Right cardiac atrium (tissue), 5 donors: ENCODE measurements at regions not wholly inside any gene's neighbourhood (a gene's known extent, or its start where the extent isn't known, plus 50 kb on each side); places are given as distances from the start of the nearest gene placed in this dataset.
"Not testable (repeated sequence)": the region's sequence is repeated elsewhere in the genome, so short reads cannot be mapped to it uniquely, and the experiment has no call there.

Source experiments
- ATAC-seq, 2 donors: fragments of 200-7000 bp; cut with Tn5 transposase; one replicate each; pipeline versions ENCODE4 v1.8.0 to v1.9.1; 2020; ENCODE audit warnings: moderate library complexity in 2 of 2, mild to moderate bottlenecking in 1 of 2
- DNase-seq, 3 donors: peaks; one replicate each; pipeline ENCODE4 v3.0.0-alpha.2; 2020
- H3K27ac ChIP-seq: one replicate; pipeline ENCODE4 v1.5.1; 2013; ENCODE audit warnings: mild to moderate bottlenecking, low read length, control low read depth, moderate library complexity
- H3K27me3 ChIP-seq: one replicate; pipeline ENCODE4 v1.6.1; 2013; ENCODE audit not compliant: control insufficient read depth, insufficient read depth
- H3K4me1 ChIP-seq: one replicate; pipeline ENCODE4 v1.6.1; 2013; ENCODE audit warnings: low read length; ENCODE audit not compliant: control insufficient read depth, insufficient read depth
- H3K4me3 ChIP-seq: one replicate; pipeline ENCODE4 v1.5.1; 2013; ENCODE audit warnings: low read length, control low read depth
- H3K9me3 ChIP-seq: one replicate; pipeline ENCODE4 v1.6.1; 2013; ENCODE audit warnings: low read length; ENCODE audit not compliant: control insufficient read depth
- WGBS: extraction: QIAGEN DNeasy Blood & Tissue Kit; methylation state at CpG from one replicate; pipeline ENCODE4 v1.1.7; 2013; 5-methylcytosine and 5-hydroxymethylcytosine counted together
- intact Hi-C, 4 donors: fragments of 100-400 bp; cut with DNase I; formaldehyde crosslinking; loops; one replicate each; pipeline versions ENCODE4 v1.11.0 to v1.14.0; 2022 to 2023
- donor health status: healthy with polysubstance abuse.
- donor health status: DM: no; HTN: yes; CAD: no.
- donor health status: DM: no; HTN: no; CAD: no.
- donor health status: DM: no; HTN: yes; CAD: no; lungs with severe emphysema.
- donor health status: DM: yes; HTN: yes; CAD: no.

DNA sequence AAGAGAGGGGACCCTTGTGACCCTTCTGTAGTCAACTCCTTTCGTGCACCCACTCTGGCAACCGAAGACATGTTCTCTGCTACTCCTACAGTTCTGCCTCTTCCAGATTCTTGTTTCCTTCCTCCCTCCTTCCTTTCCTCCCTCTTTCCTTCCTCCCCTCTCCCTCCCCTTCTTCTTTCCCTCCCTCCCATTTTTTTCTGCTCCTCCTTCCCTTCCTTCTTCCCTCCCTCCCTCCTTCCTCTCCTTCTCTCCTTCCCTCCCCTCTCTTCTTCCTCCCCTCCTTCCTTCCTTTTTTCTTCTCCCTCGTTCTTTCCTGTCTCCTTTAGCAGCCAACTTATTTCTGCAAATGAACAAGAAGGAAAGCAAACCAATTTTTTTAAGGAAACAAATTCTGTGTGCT lies 111.5 kb downstream of the NPTX2 start:
- H3K9me3 ChIP-seq: peaks cover 3% of the 10 kb centered on the region
- H3K27me3 ChIP-seq: no peaks in the 10 kb centered on the region
- no peak overlapping the region for H3K27ac ChIP-seq
- DNase-seq (no peak), ATAC-seq (no peak)
- H3K4me1 ChIP-seq: no peaks in the 10 kb centered on the region
- H3K4me3 ChIP-seq: no peak overlapping the region
- intact Hi-C loops: no loop called here
- 50% methylated on average over 3 of the region's 3 CpGs for WGBS

DNA sequence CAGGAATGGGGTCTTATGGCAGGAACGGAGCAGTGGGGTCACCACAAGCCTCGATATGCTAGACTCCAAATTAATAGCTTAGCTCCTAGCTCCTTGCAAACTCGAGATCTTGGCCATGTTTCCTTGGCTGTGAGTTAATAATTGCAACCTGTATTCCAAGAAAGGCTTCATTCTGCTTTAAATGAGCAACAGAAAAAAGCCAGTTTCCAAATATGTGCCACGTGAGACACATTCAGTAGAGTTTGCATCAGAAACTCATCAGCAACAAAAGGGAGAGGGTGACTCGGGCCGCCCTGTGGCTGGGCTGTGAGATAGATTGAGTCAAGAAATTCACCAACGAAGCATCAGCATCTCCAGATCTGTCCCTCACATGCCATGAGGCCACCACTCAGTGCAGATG lies 112.0 kb downstream of the NPTX2 start:
- intact Hi-C loops: no loop called here
- Histone ChIP-seq H3K4me3 (no peak overlapping the region), H3K4me1 (no peaks in the 10 kb centered on the region), H3K9me3 (peaks cover 3% of the 10 kb centered on the region), H3K27me3 (no peaks in the 10 kb centered on the region), H3K27ac (no peak overlapping the region)
- DNase-seq: no peak
- WGBS: 59% methylated on average over 7 of the region's 7 CpGs
- ATAC-seq: no peak

DNA sequence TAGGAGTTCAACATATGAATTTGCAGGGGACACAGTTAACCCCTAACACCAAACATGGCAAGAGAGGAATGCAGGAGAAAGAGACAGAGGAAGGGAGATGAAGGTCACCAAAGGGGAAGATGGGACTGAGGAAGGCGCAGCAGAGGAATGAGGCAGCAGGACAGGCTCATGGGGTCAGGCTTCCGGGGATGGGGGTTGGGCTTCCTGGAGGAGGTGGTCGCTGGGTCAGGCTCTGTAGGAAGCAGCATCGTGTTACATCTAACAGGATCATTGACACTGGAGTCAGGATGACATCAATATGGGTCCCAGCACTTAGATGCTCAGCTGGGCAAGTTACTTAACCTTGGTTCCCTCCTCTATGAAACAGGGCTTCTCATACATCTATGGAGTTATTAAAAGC lies 113.2 kb downstream of the NPTX2 start:
- WGBS: 44% methylated on average over 4 of the region's 4 CpGs
- ATAC-seq: no peak
- intact Hi-C loops: no loop called here

DNA sequence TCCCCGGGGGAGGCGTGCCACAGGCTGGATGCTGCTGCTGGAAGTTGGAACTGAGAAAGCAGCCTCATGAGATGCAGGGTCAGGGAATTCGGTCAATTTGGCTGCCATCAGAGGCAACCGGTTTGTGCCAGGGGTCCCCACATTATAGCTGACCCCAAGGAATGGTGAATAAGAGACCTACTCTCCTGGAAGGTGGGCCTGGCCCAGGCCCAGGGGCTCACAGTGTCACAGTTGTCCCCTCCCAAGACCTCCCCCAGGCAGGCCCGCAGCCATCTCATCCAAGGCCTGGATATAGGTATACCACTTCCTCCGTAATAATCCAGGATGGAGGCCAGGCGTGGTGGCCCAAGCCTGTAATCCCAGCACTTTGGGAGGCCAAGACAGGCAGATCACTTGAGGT lies 114.6 kb downstream of the NPTX2 start:
- no peak for DNase-seq
- no peaks in the 10 kb centered on the region for H3K4me1 ChIP-seq
- H3K4me3 ChIP-seq: no peak overlapping the region
- H3K27me3 ChIP-seq: no peaks in the 10 kb centered on the region
- no peak for ATAC-seq
- intact Hi-C loops: no loop called here
- peaks cover 3% of the 10 kb centered on the region for H3K9me3 ChIP-seq
- WGBS: 91% methylated on average over 7 of the region's 7 CpGs
- no peak overlapping the region for H3K27ac ChIP-seq

More for the DNA sequence above, 113.2 kb downstream of the NPTX2 start:
- Histone ChIP-seq H3K27me3 (no peaks in the 10 kb centered on the region), H3K4me3 (no peak overlapping the region), H3K27ac (no peak overlapping the region), H3K4me1 (no peaks in the 10 kb centered on the region), H3K9me3 (peaks cover 3% of the 10 kb centered on the region)
- DNase-seq: no peak

DNA sequence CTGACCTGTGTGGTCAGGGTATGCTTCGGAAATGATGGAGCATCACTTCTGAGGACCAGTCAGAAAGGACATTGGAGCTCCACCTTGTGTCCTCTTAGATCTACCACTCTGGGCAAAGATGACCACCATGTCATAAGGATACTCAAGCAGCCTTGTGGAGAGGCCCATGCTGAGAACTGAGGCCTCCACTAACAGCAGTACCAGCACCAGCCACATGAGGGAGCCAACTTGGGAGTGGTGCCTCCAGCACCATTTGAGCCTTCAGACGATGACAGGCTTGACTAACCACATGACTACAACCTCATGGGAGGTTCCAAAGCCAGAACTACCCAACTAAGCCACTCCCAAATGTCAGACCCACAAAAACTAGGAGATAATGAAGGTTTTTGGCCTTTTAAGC lies 116.0 kb downstream of the NPTX2 start:
- ATAC-seq: no peak
- WGBS: 62% methylated on average over 2 of the region's 2 CpGs
- H3K9me3 ChIP-seq: peaks cover 3% of the 10 kb centered on the region
- H3K27ac ChIP-seq: no peak overlapping the region
- H3K4me1 ChIP-seq: no peaks in the 10 kb centered on the region
- intact Hi-C loops: no loop called here
- DNase-seq: no peak
- no peak overlapping the region for H3K4me3 ChIP-seq
- no peaks in the 10 kb centered on the region for H3K27me3 ChIP-seq

DNA sequence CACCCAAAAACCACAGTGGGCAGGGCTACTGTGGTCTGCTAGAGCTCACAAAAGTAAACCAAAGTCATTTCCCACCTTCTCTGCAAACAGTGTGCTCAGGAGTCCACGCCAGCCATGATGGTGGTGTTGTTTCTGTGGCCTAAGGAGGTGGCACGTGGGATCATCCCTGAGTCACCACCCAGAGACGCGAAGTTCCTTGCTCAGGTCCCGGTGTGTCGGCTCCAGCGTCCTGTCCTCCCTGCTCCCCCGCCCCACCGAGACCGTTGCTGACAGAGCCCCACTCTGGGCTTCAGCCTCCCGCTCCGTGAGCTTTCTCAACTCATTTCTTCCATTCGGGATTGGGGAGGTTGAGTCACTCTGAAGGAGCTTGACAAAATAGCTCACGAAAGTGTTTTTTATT lies 118.7 kb downstream of the NPTX2 start:
- WGBS: 83% methylated on average over 14 of the region's 14 CpGs
- Histone ChIP-seq H3K4me1 (no peaks in the 10 kb centered on the region), H3K9me3 (peaks cover 3% of the 10 kb centered on the region), H3K4me3 (no peak overlapping the region), H3K27me3 (no peaks in the 10 kb centered on the region), H3K27ac (no peak overlapping the region)
- intact Hi-C loops: loop anchor here in 1 of 4 donors (5.0 kb wide), 1 partner anchor 48 kb away; no protein-coding TSS in a partner anchor
- no peak for DNase-seq
- no peak for ATAC-seq

DNA sequence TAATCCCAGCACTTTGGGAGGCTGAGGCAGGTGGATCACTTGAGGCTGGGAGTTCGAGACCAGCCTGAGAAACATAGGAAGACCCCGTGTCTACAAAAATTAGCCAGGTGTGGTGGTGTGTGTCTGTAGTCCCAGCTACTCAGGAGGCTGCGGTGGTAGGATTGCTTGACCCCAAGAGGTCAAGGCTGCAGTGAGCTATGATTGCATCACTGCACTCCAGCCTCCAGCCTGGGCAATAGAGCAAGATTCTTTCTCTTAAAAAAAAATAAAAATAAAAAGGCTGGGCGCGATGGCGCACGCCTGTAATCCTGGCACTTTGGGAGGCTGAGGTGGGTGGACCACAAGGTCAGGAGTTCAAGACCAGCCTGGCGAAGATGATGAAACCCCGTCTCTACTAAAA lies 119.4 kb downstream of the NPTX2 start:
- not testable (repeated sequence) for H3K4me3 ChIP-seq, H3K9me3 ChIP-seq, H3K27ac ChIP-seq, ATAC-seq, H3K27me3 ChIP-seq, H3K4me1 ChIP-seq, DNase-seq
- intact Hi-C loops: loop anchor here in 1 of 4 donors (5.0 kb wide), 1 partner anchor 49 kb away; no protein-coding TSS in a partner anchor
- 87% methylated on average over 9 of the region's 9 CpGs for WGBS

DNA sequence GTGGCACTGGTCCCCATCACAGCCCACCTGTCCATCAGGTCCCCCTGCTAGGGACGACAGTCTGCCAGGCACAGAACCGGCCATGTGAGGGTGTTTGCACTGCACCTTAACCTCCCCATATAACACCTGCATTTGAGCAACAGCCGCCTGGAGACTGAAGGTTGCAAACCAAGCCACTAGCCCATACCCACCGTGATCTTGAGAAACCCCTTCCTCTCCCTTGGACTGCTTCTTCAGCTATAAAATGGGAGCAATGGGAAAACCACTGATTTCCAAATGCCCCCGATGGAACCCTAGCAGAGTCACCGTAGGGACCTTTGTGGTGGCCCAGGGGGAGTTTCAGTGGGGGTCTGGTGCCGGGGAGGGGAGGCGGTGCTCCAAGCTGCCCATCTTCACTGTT lies 120.1 kb downstream of the NPTX2 start:
- H3K9me3 ChIP-seq: peaks cover 3% of the 10 kb centered on the region
- no peak overlapping the region for H3K27ac ChIP-seq
- intact Hi-C loops: loop anchor here in 1 of 4 donors (5.0 kb wide), 1 partner anchor 50 kb away; no protein-coding TSS in a partner anchor
- no peaks in the 10 kb centered on the region for H3K4me1 ChIP-seq
- no peak for DNase-seq
- ATAC-seq: no peak
- H3K27me3 ChIP-seq: no peaks in the 10 kb centered on the region
- 82% methylated on average over 8 of the region's 8 CpGs for WGBS
- H3K4me3 ChIP-seq: no peak overlapping the region

DNA sequence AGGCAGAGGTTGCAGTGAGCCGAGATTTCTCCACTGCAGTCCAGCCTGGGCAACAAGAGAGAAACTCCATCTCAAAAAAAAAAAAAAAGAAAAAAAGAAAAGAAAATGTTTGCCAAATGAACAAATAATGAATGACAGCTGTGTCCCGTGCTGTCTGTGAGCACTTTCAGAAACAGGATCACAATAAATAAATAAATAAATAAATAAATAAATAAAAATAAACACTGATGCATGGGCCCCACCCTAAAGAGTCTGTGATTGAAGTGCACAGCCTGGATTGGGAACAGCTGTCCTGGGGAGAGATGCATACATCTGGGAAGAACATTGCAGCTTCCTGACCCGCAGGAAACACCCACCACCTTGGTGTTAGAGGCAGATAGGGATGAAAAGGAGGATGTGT lies 123.6 kb downstream of the NPTX2 start:
- H3K27me3 ChIP-seq: no peaks in the 10 kb centered on the region
- no peak overlapping the region for H3K27ac ChIP-seq
- intact Hi-C loops: loop anchor here in 3 of 4 donors (10.0 kb wide), 1 partner anchor 306 kb away; no protein-coding TSS in a partner anchor
- ATAC-seq (no peak), DNase-seq (no peak)
- no peaks in the 10 kb centered on the region for H3K4me1 ChIP-seq
- no peaks in the 10 kb centered on the region for H3K9me3 ChIP-seq
- H3K4me3 ChIP-seq: no peak overlapping the region
- WGBS: 70% methylated on average over 3 of the region's 3 CpGs

DNA sequence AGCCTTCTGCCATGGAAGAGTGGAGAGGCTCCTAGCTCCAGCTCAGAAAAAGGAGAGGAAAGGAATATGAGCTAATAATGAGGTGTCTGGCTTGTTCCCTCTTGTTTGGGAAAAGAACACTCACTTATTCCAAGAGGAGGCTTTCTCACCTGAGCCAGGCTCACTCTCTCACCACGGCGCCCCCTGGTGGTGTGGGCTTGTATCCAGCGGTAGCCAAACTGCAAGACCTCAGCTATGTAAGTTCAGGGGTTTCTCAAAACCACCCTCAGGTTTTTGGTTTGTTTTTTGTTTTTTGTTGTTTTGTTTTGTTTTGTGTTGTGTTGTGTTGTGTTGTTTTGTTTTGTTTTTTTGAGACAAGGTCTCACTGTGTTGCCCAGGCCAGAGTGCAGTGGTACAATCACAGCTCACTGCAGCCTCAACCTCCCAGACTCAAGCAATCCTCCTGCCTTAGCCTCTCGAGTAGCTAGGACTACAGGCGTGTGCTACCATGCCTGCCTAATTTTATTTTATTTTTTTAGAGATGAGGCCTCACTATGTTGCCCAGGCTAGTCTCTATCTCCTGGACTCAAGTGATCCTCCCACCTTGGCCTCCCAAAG lies 124.0 kb downstream of the TMEM130 start:
- 31% methylated on average over 5 of the region's 5 CpGs for WGBS
- Histone ChIP-seq H3K4me3 (no peak overlapping the region), H3K4me1 (no peaks in the 10 kb centered on the region), H3K9me3 (no peaks in the 10 kb centered on the region), H3K27me3 (no peaks in the 10 kb centered on the region), H3K27ac (no peak overlapping the region)
- ATAC-seq (no peak), DNase-seq (peak; percentile 42 to 82 (median 70))
- intact Hi-C loops: loop anchor here in 3 of 4 donors (10.0 kb wide), 1 partner anchor 311 kb away; no protein-coding TSS in a partner anchor

DNA sequence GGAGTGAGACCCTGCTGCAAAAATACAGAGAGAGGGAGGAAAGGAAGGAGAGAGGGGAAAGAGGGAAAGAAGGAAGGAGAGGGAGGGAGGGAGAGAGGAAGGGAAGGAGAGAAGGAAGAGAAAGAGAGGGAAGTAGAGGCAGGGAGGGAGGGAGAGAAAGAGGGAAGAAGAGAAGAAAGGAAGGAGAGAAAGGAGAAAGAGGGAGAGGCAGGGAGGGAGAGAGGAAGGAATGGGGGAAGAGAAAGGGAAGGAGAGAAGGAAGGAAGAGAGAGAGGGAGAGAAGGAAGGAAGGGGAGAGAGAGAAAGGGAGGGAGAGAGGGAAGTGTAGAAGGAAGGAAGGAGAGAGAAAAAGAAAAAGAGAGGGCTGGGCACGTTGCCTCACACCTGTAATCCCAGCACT lies 121.7 kb downstream of the TMEM130 start:
- no peaks in the 10 kb centered on the region for H3K27me3 ChIP-seq
- DNase-seq (no peak), ATAC-seq (no peak)
- H3K4me3 ChIP-seq: no peak overlapping the region
- 53% methylated on average over 1 of the region's 1 CpG for WGBS
- H3K27ac ChIP-seq: no peak overlapping the region
- no peaks in the 10 kb centered on the region for H3K9me3 ChIP-seq
- no peaks in the 10 kb centered on the region for H3K4me1 ChIP-seq
- intact Hi-C loops: loop anchor here in 3 of 4 donors (10.0 kb wide), 1 partner anchor 313 kb away; no protein-coding TSS in a partner anchor
